ENCODE measurements at regions not wholly inside any gene's neighbourhood (a gene's known extent, or its start where the extent isn't known, plus 50 kb on each side); places are given as distances from the start of the nearest gene placed in this dataset.
A peak's percentile ranks its signal among the peaks of the same experiment; 100 is the strongest.
"Not testable (repeated sequence)": the region's sequence is repeated elsewhere in the genome, so short reads cannot be mapped to it uniquely, and the experiment has no call there.

GRCh38 chr7:46908770-46909169 lies 673.1 kb downstream of the TNS3 start:
- WGBS, 4 donors, result 60 to 68% (median 68%) methylated on average over 1 of the region's 1 CpG
- Histone ChIP-seq H3K9me3 (peaks cover 0 to 8% (median 0%) of the 10 kb centered on the region in 12 donors), H3K4me3 (no peak overlapping the region), H3K27ac (no peak overlapping the region), H3K4me1 (no peaks in the 10 kb centered on the region), H3K36me3 (no peaks in the 10 kb centered on the region), H3K27me3 (no peaks in the 10 kb centered on the region)
- DNase-seq (no peak), ATAC-seq (no peak)
- intact Hi-C loops (cut with DNase I), result no loop called here
- TF ChIP-seq POLR2A (IDR thresholded peaks at IDR 0.05), result no peak
- no peak for TF ChIP-seq CTCF (IDR thresholded peaks at IDR 0.05)

- ATAC-seq; DNase-seq; intact Hi-C loops (cut with DNase I); H3K4me3 ChIP-seq; H3K4me1 ChIP-seq; H3K36me3 ChIP-seq; H3K27me3 ChIP-seq; H3K27ac ChIP-seq: not testable (repeated sequence)
- WGBS, 4 donors, result 92 to 100% (median 97%) methylated on average over 1 of the region's 1 CpG
- peaks cover 0 to 11% (median 0%) of the 10 kb centered on the region in 12 donors for H3K9me3 ChIP-seq
Measured at GRCh38 chr7:46904523-46904922, 677.4 kb downstream of the TNS3 start.

GRCh38 chr7:46902463-46902862 lies 679.4 kb downstream of the TNS3 start:
- ATAC-seq (no peak), DNase-seq (no peak)
- intact Hi-C loops (cut with DNase I), result no loop called here
- Histone ChIP-seq H3K27ac (no peak overlapping the region), H3K36me3 (no peaks in the 10 kb centered on the region), H3K4me1 (peaks cover 0 to 13% (median 0%) of the 10 kb centered on the region in 12 donors), H3K4me3 (no peak overlapping the region), H3K27me3 (no peaks in the 10 kb centered on the region), H3K9me3 (peaks cover 0 to 12% (median 0%) of the 10 kb centered on the region in 12 donors)
- no peak for TF ChIP-seq CTCF (IDR thresholded peaks at IDR 0.05)
- TF ChIP-seq POLR2A (IDR thresholded peaks at IDR 0.05), result no peak
- 89 to 98% (median 91%) methylated on average over 2 of the region's 2 CpGs for WGBS, 4 donors

- WGBS, 4 donors, result 37 to 52% (median 45%) methylated on average over 6 of the region's 6 CpGs
- Histone ChIP-seq H3K27ac (peak overlapping the region in 6 of 12 donors; percentile 8 to 66 (median 28)), H3K27me3 (no peaks in the 10 kb centered on the region), H3K36me3 (no peaks in the 10 kb centered on the region), H3K9me3 (peaks cover 0 to 12% (median 0%) of the 10 kb centered on the region in 12 donors), H3K4me1 (peaks cover 0 to 13% (median 0%) of the 10 kb centered on the region in 12 donors), H3K4me3 (no peak overlapping the region)
- ATAC-seq (peak; percentile 89 to 98 (median 98)), DNase-seq (peak in 4 of 5 donors; percentile 32 to 76 (median 64))
- no peak for TF ChIP-seq CTCF (IDR thresholded peaks at IDR 0.05)
- no peak for TF ChIP-seq POLR2A (IDR thresholded peaks at IDR 0.05)
- intact Hi-C loops (cut with DNase I), result no loop called here
Measured at GRCh38 chr7:46900312-46901263, 681.3 kb downstream of the TNS3 start.

Data from heart left ventricle (tissue), 16 donors.